Activated CD8-positive, alpha-beta T cell treated with anti-CD3 and anti-CD28 coated beads for 36 hours (primary cell): ENCODE measurements at regions not wholly inside any gene's neighbourhood (a gene's known extent, or its start where the extent isn't known, plus 50 kb on each side); places are given as distances from the start of the nearest gene placed in this dataset.
A peak's percentile ranks its signal among the peaks of the same experiment; 100 is the strongest.
"Not testable (repeated sequence)": the region's sequence is repeated elsewhere in the genome, so short reads cannot be mapped to it uniquely, and the experiment has no call there.

Experiments
- ATAC-seq: fragments of 200-7000 bp; cut with Tn5 transposase; one replicate; pipeline ENCODE4 v1.10.0; 2021; ENCODE audit warnings: mild to moderate bottlenecking, moderate library complexity
- CTCF ChIA-PET: fragments of 350-600 bp; sonication (Branson Sonifier 250); formaldehyde crosslinking; loops from one replicate; lab custom pipeline; 2021; ENCODE audit warnings: antibody characterized with exemption; lab: Charles Lee
- POLR2A ChIA-PET: fragments of 350-600 bp; sonication (Branson Sonifier 250); formaldehyde crosslinking; loops from one replicate; lab custom pipeline; 2021; ENCODE audit warnings: antibody characterized with exemption; lab: Charles Lee
- DNase-seq: peaks from one replicate; pipeline ENCODE4 v3.0.0-alpha.2; 2020
- H3K27ac Mint-ChIP-seq: one replicate; pipeline ENCODE4 v1.8.0; 2021; ENCODE audit warnings: mild to moderate bottlenecking, mixed read lengths
- H3K27me3 Mint-ChIP-seq: one replicate; pipeline ENCODE4 v1.8.0; 2021; ENCODE audit warnings: mixed read lengths
- H3K36me3 Mint-ChIP-seq: one replicate; pipeline ENCODE4 v1.8.0; 2021; ENCODE audit warnings: low read depth, mixed read lengths
- H3K4me1 Mint-ChIP-seq: one replicate; pipeline ENCODE4 v1.8.0; 2021; ENCODE audit warnings: low read depth, mixed read lengths
- H3K4me3 Mint-ChIP-seq: one replicate; pipeline ENCODE4 v1.8.0; 2021; ENCODE audit warnings: mild to moderate bottlenecking, moderate library complexity, mixed read lengths
- H3K9me3 Mint-ChIP-seq: one replicate; pipeline ENCODE4 v1.8.0; 2021; ENCODE audit warnings: mixed read lengths
- intact Hi-C: fragments of 100-400 bp; cut with micrococcal nuclease; formaldehyde crosslinking; loops from one replicate; pipeline ENCODE4 v1.10.0; 2022
- TF ChIP-seq, protein P1 (sequence below): fragments of 200-600 bp; IDR thresholded peaks from one replicate; pipeline ENCODE4 v1.8.0; 2022; ENCODE audit warnings: antibody characterized with exemption, mild to moderate bottlenecking

DNA sequence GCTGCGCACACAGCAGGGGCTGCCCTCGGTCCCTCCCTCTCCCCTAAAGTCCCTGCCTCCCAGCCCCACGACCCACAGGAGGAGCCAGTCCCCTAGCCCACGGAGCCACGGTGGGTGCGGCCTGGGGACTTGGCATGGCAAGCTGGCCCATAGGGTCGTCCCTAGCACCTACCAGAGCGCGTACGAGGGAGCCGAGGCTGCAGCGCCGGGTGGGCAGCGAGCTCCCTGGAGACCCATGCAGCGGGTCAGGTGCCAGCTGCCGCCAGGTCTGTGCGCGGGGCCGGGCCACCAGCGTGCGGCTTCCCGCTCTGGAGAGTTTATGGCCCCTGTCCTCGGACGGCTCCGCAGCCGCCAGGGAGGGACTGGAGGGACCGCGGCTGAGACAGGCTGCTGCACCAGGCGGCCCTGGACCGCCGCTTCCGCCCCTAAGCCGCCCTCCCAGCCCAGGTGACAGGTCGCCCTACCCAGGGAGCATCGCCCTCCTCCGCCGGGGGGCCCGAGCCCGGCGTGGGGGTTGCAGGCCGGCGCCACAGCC is 273.6 kb downstream of the CCDC74A start:
- ATAC-seq: no peak
- ChIA-PET POLR2A (no interaction called here), CTCF (interaction anchor here (1.0 to 2.7 kb wide), 5 partner anchors 28 to 648 kb away, joined by 4 to 18 read pairs (median 4); no protein-coding TSS in a partner anchor)
- H3K36me3 Mint-ChIP-seq: no peaks in the 10 kb centered on the region
- no peak overlapping the region for H3K4me3 Mint-ChIP-seq
- H3K27ac Mint-ChIP-seq: no peak overlapping the region
- H3K27me3 Mint-ChIP-seq: peaks cover 9% of the 10 kb centered on the region
- no peaks in the 10 kb centered on the region for H3K9me3 Mint-ChIP-seq
- intact Hi-C loops: loop anchor here (10.0 kb wide), 1 partner anchor 126 kb away; no protein-coding TSS in a partner anchor
- H3K4me1 Mint-ChIP-seq: peaks cover 3% of the 10 kb centered on the region
- TF ChIP-seq, protein P1, sequence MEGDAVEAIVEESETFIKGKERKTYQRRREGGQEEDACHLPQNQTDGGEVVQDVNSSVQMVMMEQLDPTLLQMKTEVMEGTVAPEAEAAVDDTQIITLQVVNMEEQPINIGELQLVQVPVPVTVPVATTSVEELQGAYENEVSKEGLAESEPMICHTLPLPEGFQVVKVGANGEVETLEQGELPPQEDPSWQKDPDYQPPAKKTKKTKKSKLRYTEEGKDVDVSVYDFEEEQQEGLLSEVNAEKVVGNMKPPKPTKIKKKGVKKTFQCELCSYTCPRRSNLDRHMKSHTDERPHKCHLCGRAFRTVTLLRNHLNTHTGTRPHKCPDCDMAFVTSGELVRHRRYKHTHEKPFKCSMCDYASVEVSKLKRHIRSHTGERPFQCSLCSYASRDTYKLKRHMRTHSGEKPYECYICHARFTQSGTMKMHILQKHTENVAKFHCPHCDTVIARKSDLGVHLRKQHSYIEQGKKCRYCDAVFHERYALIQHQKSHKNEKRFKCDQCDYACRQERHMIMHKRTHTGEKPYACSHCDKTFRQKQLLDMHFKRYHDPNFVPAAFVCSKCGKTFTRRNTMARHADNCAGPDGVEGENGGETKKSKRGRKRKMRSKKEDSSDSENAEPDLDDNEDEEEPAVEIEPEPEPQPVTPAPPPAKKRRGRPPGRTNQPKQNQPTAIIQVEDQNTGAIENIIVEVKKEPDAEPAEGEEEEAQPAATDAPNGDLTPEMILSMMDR: no peak
- DNase-seq: no peak

DNA sequence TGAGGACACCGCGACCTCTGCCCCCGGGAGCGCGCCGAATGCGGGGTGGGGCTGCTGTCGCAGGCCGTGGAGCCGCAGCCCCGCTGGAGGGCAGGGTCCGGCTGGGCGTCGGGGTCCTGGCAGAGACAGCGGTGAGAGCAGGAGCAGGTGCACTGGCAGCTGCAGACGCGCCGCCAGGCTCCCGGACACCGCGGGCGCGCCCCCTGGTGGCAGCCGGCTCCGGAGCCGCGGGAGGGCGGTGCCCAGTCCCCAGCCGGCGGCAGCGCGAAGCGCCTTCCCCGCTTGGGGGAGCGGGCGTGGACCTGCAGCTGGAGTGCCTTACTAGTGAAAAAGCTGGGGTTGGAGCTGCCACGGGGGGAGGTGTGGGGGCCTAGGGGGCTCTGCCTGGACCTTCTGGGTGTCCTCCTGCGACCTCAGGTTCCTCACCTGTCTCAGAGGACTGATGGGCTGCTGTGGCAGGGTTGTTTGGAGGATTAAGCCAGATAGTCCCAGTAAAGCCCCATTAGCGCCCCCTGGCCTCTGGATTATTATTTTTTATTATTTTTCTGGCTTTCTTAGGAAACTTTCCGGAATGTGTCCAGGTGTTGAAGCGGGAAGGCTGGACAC is 274.2 kb downstream of the CCDC74A start:
- H3K27ac Mint-ChIP-seq, H3K36me3 Mint-ChIP-seq, POLR2A ChIA-PET, H3K9me3 Mint-ChIP-seq, H3K4me1 Mint-ChIP-seq: not testable (repeated sequence)
- ATAC-seq (peak; percentile 86), DNase-seq (peak; percentile 75)
- TF ChIP-seq, protein P1: peak; percentile 66
- Mint-ChIP-seq H3K27me3 (peaks cover 10% of the 10 kb centered on the region), H3K4me3 (peak overlapping the region; percentile 67)
- intact Hi-C loops: loop anchor here (10.0 kb wide), 1 partner anchor 127 kb away; no protein-coding TSS in a partner anchor
- CTCF ChIA-PET: interaction anchor here (0.6 to 2.7 kb wide), 7 partner anchors 28 to 655 kb away, joined by 3 to 18 read pairs (median 4); no protein-coding TSS in a partner anchor

DNA sequence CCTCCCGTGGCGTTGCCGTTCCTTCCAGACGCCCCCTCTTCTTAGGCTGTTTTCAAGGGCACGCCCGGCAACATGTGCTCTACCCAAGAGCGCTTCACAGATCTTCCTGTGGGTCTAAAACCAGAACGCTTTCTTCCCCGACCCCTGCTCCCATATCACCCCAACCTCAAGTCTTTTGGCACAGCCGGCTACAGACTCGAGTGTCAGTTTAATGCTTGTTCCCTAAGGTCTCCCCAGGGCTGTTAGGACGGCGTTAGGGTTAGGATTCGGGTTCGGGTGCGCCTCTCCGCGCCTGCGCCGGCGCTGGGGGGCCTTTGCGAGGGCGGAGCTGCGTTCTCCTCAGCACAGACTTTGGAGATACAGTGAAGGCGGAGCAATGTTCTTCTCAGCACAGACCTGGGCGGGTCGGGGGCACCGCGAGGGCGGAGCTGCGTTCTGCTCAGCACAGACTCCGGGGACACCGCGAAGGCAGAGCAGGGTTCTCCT is 274.7 kb downstream of the CCDC74A start:
- H3K36me3 Mint-ChIP-seq, H3K4me1 Mint-ChIP-seq: not testable (repeated sequence)
- peak; percentile 92 for ATAC-seq

DNA sequence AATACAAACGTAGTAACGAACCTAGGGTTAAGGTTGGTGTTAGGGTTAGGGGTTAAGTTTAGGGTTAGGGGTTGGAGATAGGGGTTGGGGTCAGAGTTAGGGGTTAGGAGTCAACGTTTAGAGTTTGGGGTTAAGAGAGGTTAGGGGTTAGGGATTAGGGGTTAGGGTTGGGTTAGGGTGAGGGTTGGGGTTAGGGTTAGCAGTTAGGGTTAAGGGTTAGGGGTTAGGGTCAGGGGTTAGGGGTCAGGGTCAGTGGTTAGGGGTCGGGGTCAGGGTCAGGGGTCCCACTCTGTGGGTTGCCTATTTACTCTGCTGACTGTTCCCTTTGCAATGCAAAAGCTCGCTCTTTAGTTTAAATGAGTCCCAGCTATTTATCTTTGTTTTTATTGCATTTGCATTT is 275.5 kb downstream of the CCDC74A start:
- H3K36me3 Mint-ChIP-seq, H3K4me3 Mint-ChIP-seq, H3K4me1 Mint-ChIP-seq, POLR2A ChIA-PET, H3K27ac Mint-ChIP-seq, H3K9me3 Mint-ChIP-seq, ATAC-seq, DNase-seq: not testable (repeated sequence)
- intact Hi-C loops: loop anchor here (10.0 kb wide), 1 partner anchor 128 kb away; no protein-coding TSS in a partner anchor
- peaks cover 15% of the 10 kb centered on the region for H3K27me3 Mint-ChIP-seq
- CTCF ChIA-PET: interaction anchor here (2.7 kb wide), 1 partner anchor 130 kb away, joined by 18 read pairs; no protein-coding TSS in a partner anchor

More for the DNA sequence above, 274.7 kb downstream of the CCDC74A start:
- DNase-seq: peak; percentile 64
- peak overlapping the region; percentile 67 for H3K4me3 Mint-ChIP-seq
- H3K27ac Mint-ChIP-seq, H3K9me3 Mint-ChIP-seq, POLR2A ChIA-PET: not testable (repeated sequence)
- CTCF ChIA-PET: interaction anchor here (0.6 to 2.7 kb wide), 7 partner anchors 29 to 655 kb away, joined by 3 to 18 read pairs (median 4); no protein-coding TSS in a partner anchor
- H3K27me3 Mint-ChIP-seq: peaks cover 10% of the 10 kb centered on the region
- intact Hi-C loops: loop anchor here (10.0 kb wide), 1 partner anchor 128 kb away; no protein-coding TSS in a partner anchor

DNA sequence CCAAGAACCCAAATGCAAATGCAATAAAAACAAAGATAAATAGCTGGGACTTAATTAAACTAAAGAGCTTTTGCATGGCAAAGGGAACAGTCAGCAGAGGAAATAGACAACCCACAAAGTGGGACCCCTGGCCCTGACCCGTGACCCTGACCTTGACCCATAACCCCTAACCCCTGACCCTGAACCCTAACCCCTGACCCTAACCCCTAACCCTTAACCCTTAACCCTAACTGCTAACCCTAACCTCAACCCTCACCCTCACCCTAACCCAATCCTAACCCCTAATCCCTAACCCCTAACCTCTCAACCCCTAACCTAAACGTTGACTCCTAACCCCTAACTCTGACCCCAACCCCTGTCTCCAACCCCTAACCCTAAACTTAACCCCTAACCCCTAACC is 284.9 kb downstream of the CCDC74A start:
- POLR2A ChIA-PET, H3K27me3 Mint-ChIP-seq, H3K4me1 Mint-ChIP-seq, CTCF ChIA-PET, ATAC-seq, H3K9me3 Mint-ChIP-seq, intact Hi-C loops, H3K27ac Mint-ChIP-seq, H3K36me3 Mint-ChIP-seq, DNase-seq, H3K4me3 Mint-ChIP-seq: not testable (repeated sequence)

DNA sequence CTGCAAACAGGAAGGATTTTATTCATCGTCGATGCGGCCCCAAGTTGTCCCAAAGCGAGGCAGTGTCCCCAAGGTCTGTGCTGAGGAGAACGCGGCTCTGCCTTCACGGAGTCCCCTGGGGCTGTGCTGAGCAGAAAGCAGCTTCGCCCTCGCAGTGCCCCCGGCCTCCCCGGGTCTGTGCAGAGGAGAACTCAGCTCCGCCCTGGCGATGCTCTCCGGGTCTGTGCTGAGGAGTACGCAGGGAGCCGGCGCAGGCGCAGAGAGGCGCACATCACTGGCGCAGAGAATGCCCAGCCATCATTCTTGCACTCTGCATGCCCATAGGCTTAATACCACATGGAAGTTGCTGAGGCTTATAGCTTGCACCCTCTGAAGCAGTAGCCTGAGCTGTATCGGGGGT is 285.7 kb downstream of the CCDC74A start:
- DNase-seq, H3K4me1 Mint-ChIP-seq, ATAC-seq, intact Hi-C loops, H3K27ac Mint-ChIP-seq, H3K4me3 Mint-ChIP-seq, H3K27me3 Mint-ChIP-seq, H3K36me3 Mint-ChIP-seq, CTCF ChIA-PET, POLR2A ChIA-PET, H3K9me3 Mint-ChIP-seq: not testable (repeated sequence)

DNA sequence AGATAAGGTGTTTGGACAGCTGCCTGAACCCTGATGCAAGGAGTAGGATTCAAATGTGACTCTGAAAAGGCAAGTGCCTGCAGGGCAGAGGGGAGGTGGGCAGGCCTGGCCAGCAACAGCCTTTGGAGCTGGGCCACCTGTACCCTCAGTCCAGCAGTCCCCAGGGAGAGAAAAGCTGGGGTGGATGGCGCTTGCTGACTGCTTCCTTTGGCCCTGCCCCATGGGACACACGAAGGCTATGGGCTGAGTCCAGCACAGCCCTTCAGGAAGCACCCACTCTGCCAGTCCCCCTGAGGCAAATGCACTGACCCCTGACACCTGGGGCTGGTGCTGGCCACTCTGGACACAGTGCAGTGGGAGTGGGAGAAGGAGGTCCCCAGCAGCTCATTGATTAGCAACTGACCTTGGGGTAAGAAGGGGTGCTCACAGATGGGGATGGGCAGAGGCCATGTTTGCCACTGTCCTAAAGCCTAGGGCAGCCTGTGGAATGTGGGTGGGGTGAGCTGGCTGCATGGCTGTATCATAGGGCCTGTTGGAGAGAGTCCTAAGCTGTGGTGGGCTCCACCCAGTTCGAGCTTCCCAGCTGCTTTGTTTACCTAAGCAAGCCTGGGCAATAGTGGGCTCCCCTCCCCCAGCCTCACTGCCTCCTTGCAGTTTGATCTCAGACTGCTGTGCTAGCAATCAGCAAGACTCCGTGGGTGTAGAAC is 290.7 kb downstream of the CCDC74A start:
- H3K9me3 Mint-ChIP-seq, DNase-seq, CTCF ChIA-PET, intact Hi-C loops, ATAC-seq, H3K27ac Mint-ChIP-seq, POLR2A ChIA-PET, H3K4me1 Mint-ChIP-seq, H3K36me3 Mint-ChIP-seq, H3K4me3 Mint-ChIP-seq, H3K27me3 Mint-ChIP-seq: not testable (repeated sequence)

DNA sequence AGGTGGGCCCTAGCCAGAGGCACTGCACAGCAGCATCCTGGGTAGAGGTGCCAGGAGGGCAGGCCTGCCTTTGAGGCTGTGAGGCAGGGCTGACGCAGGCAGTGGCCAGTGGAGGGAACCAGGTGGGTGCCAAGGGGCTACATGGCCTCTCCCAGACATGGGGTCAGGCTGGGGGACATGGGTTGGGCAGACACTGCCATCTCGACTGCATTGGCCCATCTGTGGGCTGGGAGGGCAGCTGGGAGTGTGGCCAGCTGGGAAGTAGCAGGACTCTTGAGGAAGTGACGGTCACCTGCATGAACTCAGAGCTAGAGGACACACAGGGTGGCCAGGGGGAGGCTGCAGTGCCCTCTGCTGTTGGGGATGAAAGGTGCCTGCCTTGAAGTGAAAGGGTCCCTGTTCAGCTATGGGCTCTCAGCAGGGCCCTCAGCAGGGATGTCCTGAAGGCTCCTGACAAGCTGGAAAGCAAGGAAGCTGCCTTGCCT is 294.6 kb downstream of the CCDC74A start:
- POLR2A ChIA-PET, H3K27ac Mint-ChIP-seq, CTCF ChIA-PET, H3K4me1 Mint-ChIP-seq, intact Hi-C loops, ATAC-seq, H3K4me3 Mint-ChIP-seq, DNase-seq, H3K9me3 Mint-ChIP-seq, H3K27me3 Mint-ChIP-seq, H3K36me3 Mint-ChIP-seq: not testable (repeated sequence)

DNA sequence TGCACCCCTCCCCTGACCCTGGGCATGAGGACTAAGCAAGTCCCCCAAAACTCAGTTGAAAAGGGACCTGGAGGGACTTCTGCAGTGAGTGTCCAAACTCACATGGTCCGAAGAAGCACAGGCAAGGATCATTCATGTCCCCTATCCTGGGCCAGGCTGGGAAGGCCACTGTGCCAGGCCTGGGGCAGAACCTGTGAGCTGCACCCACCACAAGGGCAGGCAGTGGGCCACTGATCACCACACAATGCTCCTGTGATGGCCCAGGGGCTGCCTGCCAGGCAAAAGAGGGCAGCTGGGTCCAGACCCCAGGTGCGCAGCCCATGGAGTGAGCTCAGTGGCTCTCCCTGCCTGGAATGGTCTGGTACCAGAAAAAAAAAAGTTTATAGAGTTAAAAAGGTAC is 295.4 kb downstream of the CCDC74A start:
- POLR2A ChIA-PET, DNase-seq, ATAC-seq, H3K9me3 Mint-ChIP-seq, intact Hi-C loops, H3K27ac Mint-ChIP-seq, CTCF ChIA-PET, H3K27me3 Mint-ChIP-seq, H3K4me3 Mint-ChIP-seq, H3K4me1 Mint-ChIP-seq, H3K36me3 Mint-ChIP-seq: not testable (repeated sequence)
